Ascending aorta (tissue), 2 donors: ENCODE measurements at regions not wholly inside any gene's neighbourhood (a gene's known extent, or its start where the extent isn't known, plus 50 kb on each side); places are given as distances from the start of the nearest gene placed in this dataset.
A peak's percentile ranks its signal among the peaks of the same experiment; 100 is the strongest.

Experiments used
- DNase-seq, 2 donors: peaks; one replicate each; pipeline ENCODE4 v3.0.0-alpha.2; 2019; ENCODE audit warnings: low spot score in 2 of 2
- H3K27ac ChIP-seq, 2 donors: fragments of 200-600 bp; sonication (generic); one replicate each; pipeline ENCODE4 v1.5.1; 2016 to 2017; ENCODE audit warnings: mild to moderate bottlenecking in 1 of 2
- H3K27me3 ChIP-seq: fragments of 200-600 bp; sonication (generic); one replicate; pipeline ENCODE4 v1.5.1; 2017
- H3K36me3 ChIP-seq, 2 donors: fragments of 200-600 bp; sonication (generic); one replicate each; pipeline ENCODE4 v1.5.1; 2016
- H3K4me1 ChIP-seq, 2 donors: fragments of 200-600 bp; sonication (generic); one replicate each; pipeline ENCODE4 v1.5.1; 2016 to 2017; ENCODE audit warnings: mild to moderate bottlenecking in 1 of 2
- H3K4me3 ChIP-seq, 2 donors: fragments of 200-600 bp; sonication (generic); one replicate each; pipeline ENCODE4 v1.5.1; 2016 to 2017; ENCODE audit warnings: mild to moderate bottlenecking in 1 of 2
- H3K9me3 ChIP-seq, 2 donors: fragments of 200-600 bp; sonication (generic); one replicate each; pipeline ENCODE4 v1.5.1; 2016
- intact Hi-C: fragments of 100-400 bp; cut with DNase I; formaldehyde crosslinking; loops from one replicate; pipeline ENCODE4 v1.15.1; 2023
- TF ChIP-seq, protein P1 (sequence below), 3 experiments: fragments of 200-600 bp in 2 of 3; fragments of 450-650 bp in 1 of 3; sonication (generic) in 2 of 3; IDR thresholded peaks; one replicate each; pipeline ENCODE4 v1.5.1; 2016 to 2019; ENCODE audit warnings: antibody characterized with exemption in 3 of 3, mild to moderate bottlenecking in 1 of 3, moderate library complexity in 1 of 3

DNA sequence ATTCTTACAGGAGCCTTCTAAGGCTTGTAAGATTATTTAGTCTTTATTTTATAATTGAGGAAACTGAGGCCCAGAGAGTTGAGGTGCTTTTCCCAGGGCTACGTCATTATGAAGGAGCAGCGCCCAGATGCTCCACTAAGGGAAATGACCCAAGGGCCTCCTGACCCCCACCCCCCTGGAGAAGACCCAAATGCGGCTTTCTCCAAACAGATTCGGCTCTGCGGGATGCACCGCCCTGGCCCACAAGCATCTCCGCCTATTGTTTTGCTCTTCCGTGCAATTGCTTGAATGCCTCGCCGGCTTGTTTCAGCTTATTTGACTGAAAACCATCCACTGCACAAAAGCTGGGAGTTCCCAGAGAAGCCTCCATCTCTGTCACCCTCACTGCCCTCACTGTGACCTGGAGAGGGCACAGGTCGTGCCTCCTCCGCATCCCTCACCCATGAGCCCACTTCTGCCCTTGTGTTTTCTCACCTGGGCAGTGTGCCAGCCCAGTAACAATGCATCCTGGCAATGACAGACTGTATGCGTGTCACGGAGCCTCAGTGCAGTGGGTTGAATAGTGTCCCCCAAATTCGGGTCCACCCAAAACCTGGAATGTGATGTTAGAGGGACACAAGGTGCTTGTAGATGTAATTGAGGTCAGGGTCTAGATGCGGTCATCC lies 790.2 kb downstream of the TBC1D22A start:
- H3K36me3 ChIP-seq, result no peaks in the 10 kb centered on the region
- intact Hi-C loops, result no loop called here
- H3K9me3 ChIP-seq, result no peaks in the 10 kb centered on the region
- H3K27ac ChIP-seq, result no peak overlapping the region
- no peaks in the 10 kb centered on the region for H3K4me1 ChIP-seq
- no peaks in the 10 kb centered on the region for H3K27me3 ChIP-seq
- TF ChIP-seq, protein P1, sequence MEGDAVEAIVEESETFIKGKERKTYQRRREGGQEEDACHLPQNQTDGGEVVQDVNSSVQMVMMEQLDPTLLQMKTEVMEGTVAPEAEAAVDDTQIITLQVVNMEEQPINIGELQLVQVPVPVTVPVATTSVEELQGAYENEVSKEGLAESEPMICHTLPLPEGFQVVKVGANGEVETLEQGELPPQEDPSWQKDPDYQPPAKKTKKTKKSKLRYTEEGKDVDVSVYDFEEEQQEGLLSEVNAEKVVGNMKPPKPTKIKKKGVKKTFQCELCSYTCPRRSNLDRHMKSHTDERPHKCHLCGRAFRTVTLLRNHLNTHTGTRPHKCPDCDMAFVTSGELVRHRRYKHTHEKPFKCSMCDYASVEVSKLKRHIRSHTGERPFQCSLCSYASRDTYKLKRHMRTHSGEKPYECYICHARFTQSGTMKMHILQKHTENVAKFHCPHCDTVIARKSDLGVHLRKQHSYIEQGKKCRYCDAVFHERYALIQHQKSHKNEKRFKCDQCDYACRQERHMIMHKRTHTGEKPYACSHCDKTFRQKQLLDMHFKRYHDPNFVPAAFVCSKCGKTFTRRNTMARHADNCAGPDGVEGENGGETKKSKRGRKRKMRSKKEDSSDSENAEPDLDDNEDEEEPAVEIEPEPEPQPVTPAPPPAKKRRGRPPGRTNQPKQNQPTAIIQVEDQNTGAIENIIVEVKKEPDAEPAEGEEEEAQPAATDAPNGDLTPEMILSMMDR (IDR thresholded peaks at IDR 0.05), result no peak
- no peak overlapping the region for H3K4me3 ChIP-seq
- DNase-seq, result peak in 1 of 2 donors; percentile 35

DNA sequence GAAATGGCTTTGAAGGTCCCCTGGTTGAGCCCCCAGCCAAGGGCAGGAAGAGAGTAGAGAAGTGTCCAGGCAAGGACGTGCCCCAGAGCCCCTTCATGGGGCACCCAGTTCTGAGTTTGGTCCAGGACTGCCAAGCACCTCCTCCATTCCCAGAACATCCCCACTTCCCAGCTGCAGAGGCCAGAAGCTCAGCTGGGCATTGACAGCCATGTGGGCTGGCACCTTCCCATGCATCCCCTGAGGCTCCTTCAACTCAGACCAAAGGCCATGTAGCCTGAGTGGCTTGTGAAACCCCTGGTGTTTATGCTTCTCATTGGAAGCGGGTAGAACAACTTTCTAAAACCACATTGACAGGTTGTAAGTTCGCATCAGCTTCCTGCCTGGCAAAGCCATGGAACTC lies 789.6 kb downstream of the TBC1D22A start:
- intact Hi-C loops, result no loop called here
- Histone ChIP-seq H3K9me3 (no peaks in the 10 kb centered on the region), H3K36me3 (no peaks in the 10 kb centered on the region), H3K4me1 (no peaks in the 10 kb centered on the region), H3K4me3 (no peak overlapping the region), H3K27ac (no peak overlapping the region), H3K27me3 (no peaks in the 10 kb centered on the region)
- TF ChIP-seq, protein P1 (IDR thresholded peaks at IDR 0.05), result no peak
- peak in 1 of 2 donors; percentile 41 for DNase-seq

DNA sequence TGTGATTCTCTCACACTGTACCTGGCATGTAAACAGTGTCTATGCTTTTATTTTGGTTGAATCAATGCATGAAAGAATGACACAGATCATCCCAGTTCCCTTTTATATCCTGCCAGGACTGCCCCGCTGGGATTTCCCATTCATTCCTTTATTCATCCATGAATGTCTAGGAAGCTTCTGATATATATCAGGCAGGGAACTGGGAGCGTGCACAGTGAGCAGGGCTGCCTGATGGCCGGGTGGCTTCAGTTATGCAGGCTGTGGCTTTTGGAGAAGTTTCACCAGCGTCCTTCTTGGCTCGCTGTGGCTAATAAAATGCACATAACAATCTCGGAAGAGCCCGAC lies 789.0 kb downstream of the TBC1D22A start:
- TF ChIP-seq, protein P1 (IDR thresholded peaks at IDR 0.05), result no peak

DNA sequence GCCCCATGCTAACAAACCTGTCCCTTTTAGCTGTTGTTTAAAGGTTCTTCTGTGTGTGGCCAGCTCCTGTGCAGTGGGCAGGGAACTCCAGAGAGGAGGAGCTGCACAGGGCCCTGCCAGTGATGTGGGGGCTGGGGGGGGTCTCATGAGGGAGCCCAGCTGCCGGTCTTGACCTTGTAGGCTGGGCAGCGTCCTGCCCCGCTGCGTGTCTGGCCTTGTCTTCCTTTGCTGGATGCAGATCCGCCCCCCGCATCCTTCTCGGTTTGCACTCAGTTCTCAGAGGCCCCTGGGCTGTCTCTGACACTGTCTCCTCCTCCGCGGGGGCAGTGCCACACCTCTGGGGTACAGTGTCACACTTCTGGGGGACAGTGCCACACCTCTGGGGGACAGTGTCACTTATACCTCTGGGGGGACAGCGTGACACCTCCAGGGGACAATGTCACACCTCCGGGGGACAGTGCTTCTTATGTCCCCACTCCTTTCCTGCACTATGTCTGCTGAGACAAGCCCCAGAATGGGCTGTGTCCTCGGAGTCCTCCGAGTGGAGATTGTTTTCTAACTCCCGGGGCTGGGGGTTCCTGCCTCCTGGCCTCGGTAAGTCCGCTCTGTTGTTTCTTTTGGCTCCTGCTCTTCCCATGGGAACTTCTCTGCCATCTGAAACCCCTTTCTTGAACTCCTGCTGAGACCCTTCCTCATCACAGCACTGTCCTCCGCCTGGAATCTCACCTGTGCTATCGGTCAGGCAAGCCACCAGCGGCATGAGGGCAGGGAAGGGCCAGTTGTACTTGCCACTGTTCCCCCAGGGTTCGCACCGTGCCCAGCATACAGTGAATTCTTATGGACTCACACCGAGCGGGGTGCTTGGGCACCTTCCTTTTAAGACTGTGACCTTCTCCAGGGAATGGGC lies 788.3 kb downstream of the TBC1D22A start:
- no peaks in the 10 kb centered on the region for H3K36me3 ChIP-seq
- H3K9me3 ChIP-seq, result no peaks in the 10 kb centered on the region
- DNase-seq, result peak in 1 of 2 donors; percentile 44
- no peaks in the 10 kb centered on the region for H3K4me1 ChIP-seq
- no peak overlapping the region for H3K4me3 ChIP-seq
- no peak overlapping the region for H3K27ac ChIP-seq
- intact Hi-C loops, result no loop called here
- TF ChIP-seq, protein P1 (IDR thresholded peaks at IDR 0.05), result no peak
- no peaks in the 10 kb centered on the region for H3K27me3 ChIP-seq

More for the DNA sequence above, 789.0 kb downstream of the TBC1D22A start:
- Histone ChIP-seq H3K9me3 (no peaks in the 10 kb centered on the region), H3K4me1 (no peaks in the 10 kb centered on the region), H3K36me3 (no peaks in the 10 kb centered on the region), H3K4me3 (no peak overlapping the region), H3K27ac (no peak overlapping the region), H3K27me3 (no peaks in the 10 kb centered on the region)
- DNase-seq, result peak in 1 of 2 donors; percentile 48
- intact Hi-C loops, result no loop called here

DNA sequence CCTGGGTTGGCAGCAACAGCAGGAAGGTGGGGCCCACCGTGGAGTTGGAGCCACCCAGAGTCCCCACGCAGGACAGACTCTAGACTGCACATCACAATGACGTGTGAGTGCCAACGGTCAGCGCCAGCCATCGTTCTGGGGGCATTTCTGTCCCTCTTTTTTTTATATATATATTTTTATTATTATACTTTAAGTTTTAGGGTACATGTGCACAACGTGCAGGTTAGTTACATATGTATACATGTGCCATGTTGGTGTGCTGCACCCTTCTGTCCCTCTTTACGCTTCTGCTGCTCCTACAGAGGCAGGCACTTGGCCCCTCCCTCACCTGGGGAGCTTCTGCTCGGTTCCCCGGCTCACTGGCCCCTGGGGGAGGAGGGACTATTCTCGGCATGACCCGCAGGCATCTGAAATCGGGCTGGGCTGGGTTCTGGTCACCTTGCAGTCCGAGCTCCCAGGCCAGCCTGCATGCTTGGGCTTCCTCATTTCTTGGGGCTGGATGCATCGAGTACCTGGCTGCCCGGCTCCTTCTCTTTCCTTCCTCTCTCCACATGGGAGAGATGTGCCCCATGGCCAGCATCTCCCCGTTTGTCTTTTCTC lies 787.4 kb downstream of the TBC1D22A start:
- intact Hi-C loops, result no loop called here
- Histone ChIP-seq H3K9me3 (no peaks in the 10 kb centered on the region), H3K36me3 (no peaks in the 10 kb centered on the region), H3K27ac (no peak overlapping the region), H3K27me3 (no peaks in the 10 kb centered on the region), H3K4me1 (no peaks in the 10 kb centered on the region), H3K4me3 (no peak overlapping the region)
- DNase-seq, result peak in 1 of 2 donors; percentile 42
- TF ChIP-seq, protein P1 (IDR thresholded peaks at IDR 0.05), result no peak
